Mucosa of descending colon (tissue), 3 donors: ENCODE measurements at regions not wholly inside any gene's neighbourhood (a gene's known extent, or its start where the extent isn't known, plus 50 kb on each side); places are given as distances from the start of the nearest gene placed in this dataset.

Source experiments
- ATAC-seq: fragments of 200-7000 bp; cut with Tn5 transposase; one replicate; pipeline ENCODE4 v1.9.1; 2020; ENCODE audit warnings: mild to moderate bottlenecking, moderate library complexity
- DNase-seq, 3 donors: peaks; one replicate each; pipeline ENCODE4 v3.0.0-alpha.2; 2020
- H3K36me3 ChIP-seq: fragments of 200-600 bp; one replicate; pipeline ENCODE4 v1.8.0; 2021; ENCODE audit warnings: low read depth, mild to moderate bottlenecking
- H3K4me1 ChIP-seq: fragments of 200-600 bp; one replicate; pipeline ENCODE4 v1.8.0; 2021; ENCODE audit warnings: low read depth, mild to moderate bottlenecking
- H3K4me3 ChIP-seq: fragments of 200-600 bp; one replicate; pipeline ENCODE4 v1.8.0; 2021; ENCODE audit warnings: mild to moderate bottlenecking
- H3K9me3 ChIP-seq: fragments of 200-600 bp; one replicate; pipeline ENCODE4 v1.8.0; 2021; ENCODE audit warnings: mild to moderate bottlenecking
- CTCF ChIP-seq: fragments of 200-600 bp; IDR thresholded peaks from one replicate; pipeline ENCODE4 v1.8.0; 2022; ENCODE audit warnings: antibody characterized with exemption, mild to moderate bottlenecking
- intact Hi-C, 2 donors: fragments of 100-400 bp; cut with DNase I in 1 of 2; cut with micrococcal nuclease in 1 of 2; formaldehyde crosslinking; loops; one replicate each; pipeline versions ENCODE4 v1.11.0 to v1.11.1; 2022; cut with DNase I, micrococcal nuclease
- donor health status: DM: no; HTN: no; CAD: no; lungs with moderate emphysema.
- donor health status: DM: no; HTN: no; CAD: no.
- donor health status: DM: no; HTN: yes; CAD: no.

DNA sequence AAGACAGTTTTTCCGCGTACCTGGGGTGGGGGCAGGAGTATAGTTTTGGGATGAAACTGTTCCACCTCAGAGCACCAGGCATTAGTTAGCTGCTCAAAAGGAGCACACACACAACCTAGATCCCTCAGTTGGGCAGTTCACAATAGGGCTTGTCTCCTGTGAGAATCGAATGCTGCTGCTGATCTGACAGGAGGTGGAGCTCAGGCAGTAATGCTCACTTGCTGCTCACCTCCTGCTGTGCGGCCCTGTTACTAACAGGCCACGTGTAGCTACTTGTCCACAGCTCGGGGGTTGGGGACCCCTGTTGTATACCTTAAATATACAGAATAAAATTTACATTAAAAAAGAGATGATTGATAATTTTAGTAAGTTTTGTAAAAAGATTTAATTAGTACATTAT lies 191.5 kb downstream of the SLC7A11 start:
- ATAC-seq = no peak
- DNase-seq = no peak
- Histone ChIP-seq H3K4me3 (no peak overlapping the region), H3K4me1 (no peaks in the 10 kb centered on the region), H3K36me3 (no peaks in the 10 kb centered on the region), H3K9me3 (no peaks in the 10 kb centered on the region)
- TF ChIP-seq CTCF = no peak
- intact Hi-C loops = no loop called here

DNA sequence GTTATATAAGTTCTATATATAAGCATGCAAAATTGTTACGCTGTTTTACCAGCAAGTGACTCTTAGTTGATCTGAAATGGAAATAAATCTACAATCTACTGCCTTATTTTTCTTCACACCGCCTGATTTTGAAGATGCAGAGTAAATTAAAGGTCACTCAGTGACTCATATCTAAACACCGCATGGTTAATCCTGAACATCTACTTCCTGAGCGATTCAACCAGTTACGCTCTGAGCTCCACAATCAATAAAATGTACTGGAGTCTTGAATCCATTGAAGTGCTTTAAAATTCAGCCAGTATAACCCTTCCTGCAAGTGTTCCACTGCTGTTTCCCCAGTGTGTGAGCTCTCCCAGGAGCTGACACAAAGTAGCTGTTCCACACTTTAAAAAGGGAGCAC lies 192.8 kb downstream of the SLC7A11 start:
- intact Hi-C loops = no loop called here
- Histone ChIP-seq H3K9me3 (no peaks in the 10 kb centered on the region), H3K4me3 (no peak overlapping the region), H3K4me1 (no peaks in the 10 kb centered on the region), H3K36me3 (no peaks in the 10 kb centered on the region)
- no peak for DNase-seq
- no peak for TF ChIP-seq CTCF
- ATAC-seq = no peak

GRCh38 chr4:138047290-138047689 lies 194.9 kb downstream of the SLC7A11 start:
- Histone ChIP-seq H3K4me3 (no peak overlapping the region), H3K9me3 (no peaks in the 10 kb centered on the region), H3K36me3 (no peaks in the 10 kb centered on the region), H3K4me1 (no peaks in the 10 kb centered on the region)
- TF ChIP-seq CTCF = no peak
- ATAC-seq (no peak), DNase-seq (no peak)
- intact Hi-C loops = no loop called here

DNA sequence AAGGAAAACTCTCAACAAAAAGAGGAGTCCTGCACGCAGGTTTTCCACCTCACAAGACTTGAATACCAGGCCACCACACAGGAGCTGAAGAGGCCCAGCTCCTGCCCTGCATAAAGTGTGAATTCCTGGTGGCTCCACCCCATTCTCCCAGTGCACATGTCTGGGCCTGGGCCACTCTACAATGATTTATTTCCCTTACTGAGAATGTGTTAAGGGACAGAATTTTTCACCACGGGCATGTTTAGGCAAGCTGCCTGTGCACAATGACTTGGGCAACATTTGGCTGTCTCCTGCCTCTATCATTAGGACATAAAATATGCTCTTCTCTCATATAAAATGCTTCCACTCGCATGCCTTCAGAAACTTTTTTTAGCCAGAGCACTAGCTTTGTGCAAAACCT lies 197.1 kb downstream of the SLC7A11 start:
- ATAC-seq (no peak), DNase-seq (no peak)
- H3K36me3 ChIP-seq = no peaks in the 10 kb centered on the region
- H3K9me3 ChIP-seq = no peaks in the 10 kb centered on the region
- no peak overlapping the region for H3K4me3 ChIP-seq
- no peaks in the 10 kb centered on the region for H3K4me1 ChIP-seq
- no peak for TF ChIP-seq CTCF
- intact Hi-C loops = no loop called here

DNA sequence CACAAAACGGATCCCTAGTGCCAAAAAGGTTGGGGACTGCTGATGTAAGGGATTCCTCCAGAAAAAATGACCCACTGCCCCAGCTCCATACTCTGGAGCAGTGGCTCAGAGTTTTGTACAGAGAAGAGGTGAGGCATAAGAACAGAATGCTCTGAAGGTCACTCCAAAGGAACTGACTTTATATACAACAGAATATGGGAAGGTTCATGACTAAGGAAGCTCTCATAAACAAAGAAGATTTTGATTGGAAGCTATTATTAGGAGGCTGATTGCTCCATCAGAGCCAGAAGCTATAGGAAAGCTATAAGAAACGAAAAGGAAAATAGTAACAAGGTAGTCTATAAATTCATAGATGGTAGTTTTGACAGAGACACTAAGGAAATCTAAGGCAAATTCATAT lies 203.1 kb downstream of the SLC7A11 start:
- no peak for DNase-seq
- no peak for TF ChIP-seq CTCF
- no peaks in the 10 kb centered on the region for H3K36me3 ChIP-seq
- H3K4me3 ChIP-seq = no peak overlapping the region
- no peaks in the 10 kb centered on the region for H3K9me3 ChIP-seq
- no peaks in the 10 kb centered on the region for H3K4me1 ChIP-seq
- intact Hi-C loops = no loop called here
- no peak for ATAC-seq

DNA sequence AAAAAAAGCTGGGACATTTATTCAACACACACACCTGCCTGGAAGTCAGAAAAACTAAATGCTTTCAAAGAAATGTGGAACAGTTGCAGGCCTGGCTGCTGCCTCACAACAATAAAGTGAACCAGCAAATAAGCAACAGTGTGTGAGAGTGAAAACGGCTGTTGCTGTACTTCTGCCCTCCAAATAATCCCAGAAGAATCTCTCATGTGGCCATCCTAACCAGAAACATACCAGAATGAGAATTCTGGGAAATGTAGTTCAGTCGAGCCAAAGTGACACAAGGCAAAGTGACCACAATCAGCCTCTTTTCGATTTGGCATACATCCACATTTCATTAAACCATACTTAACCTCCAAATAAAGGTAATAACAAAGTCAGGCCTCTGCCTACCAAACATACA lies 204.5 kb downstream of the SLC7A11 start:
- DNase-seq (no peak), ATAC-seq (no peak)
- Histone ChIP-seq H3K4me3 (no peak overlapping the region), H3K9me3 (no peaks in the 10 kb centered on the region), H3K4me1 (no peaks in the 10 kb centered on the region), H3K36me3 (no peaks in the 10 kb centered on the region)
- intact Hi-C loops = no loop called here
- TF ChIP-seq CTCF = no peak
